ENCODE measurements at regions not wholly inside any gene's neighbourhood (a gene's known extent, or its start where the extent isn't known, plus 50 kb on each side); places are given as distances from the start of the nearest gene placed in this dataset.

GRCh38 chr13:87206708-87207107 is 464.5 kb upstream of the SLITRK5 start:
- no peak for TF ChIP-seq CTCF (IDR thresholded peaks at IDR 0.05; ENCODE audit: control extremely low read depth, extremely low read depth)
- Histone ChIP-seq H3K9ac (ENCODE audit: insufficient read depth in 1 of 2, low read length in 2 of 2) (no peak overlapping the region), H3K36me3 (ENCODE audit: control insufficient read depth in 4 of 4, insufficient read depth in 4 of 4, low read length in 4 of 4) (no peaks in the 10 kb centered on the region), H3K9me3 (ENCODE audit: control insufficient read depth in 4 of 4, insufficient read depth in 3 of 4, low read length in 3 of 4) (no peaks in the 10 kb centered on the region), H3K4me1 (ENCODE audit: control insufficient read depth in 5 of 5, insufficient read depth in 5 of 5, low read length in 5 of 5) (no peaks in the 10 kb centered on the region), H3K27ac (ENCODE audit: low read depth in 1 of 2, low read length in 1 of 2) (no peak overlapping the region), H3K4me3 (no peak overlapping the region), H3K27me3 (ENCODE audit: control insufficient read depth in 3 of 3, insufficient read depth in 3 of 3, low read length in 2 of 3) (no peaks in the 10 kb centered on the region)
- DNase-seq = no peak
- ATAC-seq (ENCODE audit: insufficient read depth, low FRiP score) = no peak
- 91 to 93% methylated on average over 6 of the region's 6 CpGs for WGBS, 2 donors

DNA sequence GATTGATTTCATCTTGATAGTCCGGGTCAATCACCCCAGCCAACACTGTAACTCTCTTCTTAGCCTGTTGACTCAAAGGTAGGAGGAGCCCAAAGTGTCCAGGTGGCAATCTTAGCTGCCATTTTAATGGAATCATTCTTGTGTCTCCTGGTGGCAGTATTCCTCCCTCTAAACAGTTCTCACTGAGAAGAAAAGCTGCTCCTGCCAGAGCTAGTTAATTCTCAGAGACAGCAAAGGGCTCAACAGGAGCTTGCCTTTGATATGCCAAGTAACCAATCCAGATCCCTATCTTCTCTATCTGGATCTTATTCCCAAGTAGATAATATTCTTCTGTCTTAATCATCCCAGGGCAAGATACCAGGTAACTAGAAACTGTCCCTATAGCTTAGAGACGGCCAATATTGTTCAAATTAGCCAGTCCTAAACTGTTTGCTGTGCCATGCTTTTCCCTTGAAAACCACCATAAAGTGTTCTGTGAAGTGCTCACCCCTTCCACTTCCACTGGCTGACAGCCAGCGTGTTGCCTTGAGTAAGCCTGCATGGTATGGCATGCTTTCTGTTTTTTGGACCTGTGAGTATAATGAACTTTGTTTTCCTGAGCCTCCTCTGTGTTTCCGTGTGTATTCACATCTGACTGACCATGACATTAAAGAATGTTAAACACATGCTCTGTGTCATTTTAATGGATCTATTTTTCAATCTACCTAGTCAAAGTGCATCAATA is 463.7 kb upstream of the SLITRK5 start:
- Histone ChIP-seq H3K9me3 (ENCODE audit: control insufficient read depth in 4 of 4, insufficient read depth in 3 of 4, low read length in 3 of 4) (no peaks in the 10 kb centered on the region), H3K4me1 (ENCODE audit: control insufficient read depth in 5 of 5, insufficient read depth in 5 of 5, low read length in 5 of 5) (no peaks in the 10 kb centered on the region), H3K36me3 (ENCODE audit: control insufficient read depth in 4 of 4, insufficient read depth in 4 of 4, low read length in 4 of 4) (no peaks in the 10 kb centered on the region), H3K27me3 (ENCODE audit: control insufficient read depth in 3 of 3, insufficient read depth in 3 of 3, low read length in 2 of 3) (no peaks in the 10 kb centered on the region), H3K4me3 (no peak overlapping the region), H3K27ac (ENCODE audit: low read depth in 1 of 2, low read length in 1 of 2) (no peak overlapping the region), H3K9ac (ENCODE audit: insufficient read depth in 1 of 2, low read length in 2 of 2) (no peak overlapping the region)
- ATAC-seq (ENCODE audit: insufficient read depth, low FRiP score) (no peak), DNase-seq (no peak)
- WGBS, 2 donors = 58 to 62% methylated on average over 4 of the region's 4 CpGs
- TF ChIP-seq CTCF (IDR thresholded peaks at IDR 0.05; ENCODE audit: control extremely low read depth, extremely low read depth) = no peak

DNA sequence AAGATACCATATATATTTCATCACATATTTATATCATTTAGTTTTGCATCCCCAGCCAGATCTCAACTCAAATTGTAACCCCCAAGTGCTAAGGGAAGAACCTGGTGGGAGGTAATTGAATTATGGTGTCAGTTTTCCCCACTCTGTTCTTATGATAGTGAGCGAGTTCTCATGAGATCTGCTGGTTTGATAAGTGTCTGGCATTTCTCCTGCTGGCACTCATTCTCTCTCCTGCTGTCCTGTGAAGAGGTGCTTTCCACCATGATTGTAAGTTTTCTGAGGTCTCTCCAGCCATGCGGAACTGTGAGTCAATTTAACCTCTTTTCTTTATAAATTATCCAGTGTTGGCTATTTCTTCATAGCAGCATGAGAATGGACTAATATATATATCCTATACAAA is 462.5 kb upstream of the SLITRK5 start:
- Histone ChIP-seq H3K36me3 (ENCODE audit: control insufficient read depth in 4 of 4, insufficient read depth in 4 of 4, low read length in 4 of 4) (no peaks in the 10 kb centered on the region), H3K9me3 (ENCODE audit: control insufficient read depth in 4 of 4, insufficient read depth in 3 of 4, low read length in 3 of 4) (no peaks in the 10 kb centered on the region), H3K4me1 (ENCODE audit: control insufficient read depth in 5 of 5, insufficient read depth in 5 of 5, low read length in 5 of 5) (no peaks in the 10 kb centered on the region), H3K27ac (ENCODE audit: low read depth in 1 of 2, low read length in 1 of 2) (no peak overlapping the region), H3K4me3 (no peak overlapping the region), H3K27me3 (ENCODE audit: control insufficient read depth in 3 of 3, insufficient read depth in 3 of 3, low read length in 2 of 3) (no peaks in the 10 kb centered on the region), H3K9ac (ENCODE audit: insufficient read depth in 1 of 2, low read length in 2 of 2) (no peak overlapping the region)
- 82 to 91% methylated on average over 2 of the region's 2 CpGs for whole genome bisulfite sequencing, 2 donors
- no peak for ATAC-seq (ENCODE audit: insufficient read depth, low FRiP score)
- no peak for DNase-seq
- no peak for TF ChIP-seq CTCF (IDR thresholded peaks at IDR 0.05; ENCODE audit: control extremely low read depth, extremely low read depth)

- ATAC-seq (ENCODE audit: insufficient read depth, low FRiP score) (no peak), DNase-seq (no peak)
- no peak overlapping the region for H3K4me3 ChIP-seq
- no peaks in the 10 kb centered on the region for H3K36me3 ChIP-seq (ENCODE audit: control insufficient read depth in 4 of 4, insufficient read depth in 4 of 4, low read length in 4 of 4)
- WGBS, 2 donors = 41 to 54% methylated on average over 2 of the region's 2 CpGs
- no peaks in the 10 kb centered on the region for H3K27me3 ChIP-seq (ENCODE audit: control insufficient read depth in 3 of 3, insufficient read depth in 3 of 3, low read length in 2 of 3)
- no peak overlapping the region for H3K9ac ChIP-seq (ENCODE audit: insufficient read depth in 1 of 2, low read length in 2 of 2)
- H3K27ac ChIP-seq (ENCODE audit: low read depth in 1 of 2, low read length in 1 of 2) = no peak overlapping the region
- peaks cover 0 to 5% (median 0%) of the 10 kb centered on the region in 4 donors for H3K9me3 ChIP-seq (ENCODE audit: control insufficient read depth in 4 of 4, insufficient read depth in 3 of 4, low read length in 3 of 4)
- TF ChIP-seq CTCF (IDR thresholded peaks at IDR 0.05; ENCODE audit: control extremely low read depth, extremely low read depth) = no peak
- H3K4me1 ChIP-seq (ENCODE audit: control insufficient read depth in 5 of 5, insufficient read depth in 5 of 5, low read length in 5 of 5) = no peaks in the 10 kb centered on the region
Measured at GRCh38 chr13:87234981-87235380, 436.2 kb upstream of the SLITRK5 start.
